Peyer's patch (tissue), 4 donors: ENCODE measurements at regions not wholly inside any gene's neighbourhood (a gene's known extent, or its start where the extent isn't known, plus 50 kb on each side); places are given as distances from the start of the nearest gene placed in this dataset.

Source experiments
- CTCF ChIP-seq, 6 experiments: fragments of 450-650 bp in 4 of 6; fragments of 200-600 bp in 2 of 6; sonication (generic) in 1 of 6; IDR thresholded peaks; one replicate each; pipeline ENCODE4 v1.5.1; 2017 to 2019; ENCODE audit warnings: antibody characterized with exemption in 6 of 6, mild to moderate bottlenecking in 3 of 6, moderate library complexity in 1 of 6
- POLR2A ChIP-seq, 2 donors: fragments of 450-650 bp; IDR thresholded peaks; one replicate each; pipeline ENCODE4 v1.5.1; 2017; ENCODE audit warnings: antibody characterized with exemption in 2 of 2, mild to moderate bottlenecking in 2 of 2, moderate library complexity in 2 of 2

DNA sequence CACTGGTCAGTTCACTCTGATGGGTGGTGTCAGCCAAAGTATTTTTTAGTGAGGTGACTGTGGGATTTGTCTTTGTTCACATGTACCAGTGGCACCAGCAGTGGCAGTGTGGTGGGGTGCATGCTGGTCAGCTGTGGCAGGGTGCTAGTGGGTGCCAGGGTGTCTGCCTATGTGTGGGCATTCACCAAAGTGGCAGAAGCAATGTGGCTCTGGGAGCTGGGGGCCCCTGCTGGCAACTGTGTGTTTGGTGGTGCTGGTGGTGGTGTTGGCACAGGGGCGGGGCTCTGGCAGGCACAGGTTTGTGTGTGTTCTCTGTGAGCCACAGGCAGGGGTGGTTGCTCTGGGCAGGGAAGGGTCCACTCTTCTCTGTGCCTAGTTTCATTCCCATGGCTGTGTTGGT is 161.5 kb downstream of the CENPF start:
- no peak for TF ChIP-seq POLR2A (IDR thresholded peaks at IDR 0.05)
- TF ChIP-seq CTCF (IDR thresholded peaks at IDR 0.05), result no peak
